ENCODE measurements at regions not wholly inside any gene's neighbourhood (a gene's known extent, or its start where the extent isn't known, plus 50 kb on each side); places are given as distances from the start of the nearest gene placed in this dataset.

GRCh38 chr13:105630431-105630830, 905.0 kb downstream of the EFNB2 start:
- Histone ChIP-seq H3K4me3 (no peak overlapping the region), H3K9me3 (no peaks in the 10 kb centered on the region), H3K4me1 (no peaks in the 10 kb centered on the region), H3K27ac (no peak overlapping the region), H3K36me3 (replicated peaks in 1 of 2; ENCODE audit: insufficient read depth in 1 of 2, low read depth in 2 of 2) (no peaks in the 10 kb centered on the region), H3K27me3 (no peaks in the 10 kb centered on the region)
- no peak for ATAC-seq
- TF ChIP-seq POLR2A (IDR thresholded peaks at IDR 0.05) (no peak), CTCF (IDR thresholded peaks at IDR 0.05) (no peak)
- 67 to 78% methylated on average over 6 of the region's 6 CpGs for WGBS, 2 donors
- no peak for DNase-seq
- intact Hi-C loops (cut with DNase I), result no loop called here

- Histone ChIP-seq H3K4me3 (no peak overlapping the region), H3K27me3 (no peaks in the 10 kb centered on the region), H3K4me1 (no peaks in the 10 kb centered on the region), H3K36me3 (replicated peaks in 1 of 2; ENCODE audit: insufficient read depth in 1 of 2, low read depth in 2 of 2) (no peaks in the 10 kb centered on the region), H3K27ac (no peak overlapping the region), H3K9me3 (no peaks in the 10 kb centered on the region)
- no peak for ATAC-seq
- 72 to 83% methylated on average over 7 of the region's 7 CpGs for WGBS, 2 donors
- intact Hi-C loops (cut with DNase I), result no loop called here
- TF ChIP-seq POLR2A (IDR thresholded peaks at IDR 0.05) (no peak), CTCF (IDR thresholded peaks at IDR 0.05) (no peak)
- DNase-seq, result no peak
Measured at GRCh38 chr13:105627270-105627669, 908.2 kb downstream of the EFNB2 start.

GRCh38 chr13:105625691-105626090, 909.8 kb downstream of the EFNB2 start:
- no peak overlapping the region for H3K27ac ChIP-seq
- intact Hi-C loops (cut with DNase I), result no loop called here
- no peaks in the 10 kb centered on the region for H3K4me1 ChIP-seq
- WGBS, 2 donors, result 43 to 46% methylated on average over 2 of the region's 2 CpGs
- H3K4me3 ChIP-seq, result no peak overlapping the region
- TF ChIP-seq POLR2A (IDR thresholded peaks at IDR 0.05) (no peak), CTCF (IDR thresholded peaks at IDR 0.05) (no peak)
- no peaks in the 10 kb centered on the region for H3K27me3 ChIP-seq
- ATAC-seq, result no peak
- DNase-seq, result no peak
- no peaks in the 10 kb centered on the region for H3K36me3 ChIP-seq (replicated peaks in 1 of 2; ENCODE audit: insufficient read depth in 1 of 2, low read depth in 2 of 2)
- no peaks in the 10 kb centered on the region for H3K9me3 ChIP-seq

GRCh38 chr13:105616333-105617075, 919.0 kb downstream of the EFNB2 start:
- 58 to 60% methylated on average over 6 of the region's 6 CpGs for WGBS, 2 donors
- no peak for DNase-seq
- Histone ChIP-seq H3K9me3 (no peaks in the 10 kb centered on the region), H3K4me1 (no peaks in the 10 kb centered on the region), H3K27ac (no peak overlapping the region), H3K4me3 (no peak overlapping the region), H3K36me3 (replicated peaks in 1 of 2; ENCODE audit: insufficient read depth in 1 of 2, low read depth in 2 of 2) (no peaks in the 10 kb centered on the region), H3K27me3 (no peaks in the 10 kb centered on the region)
- intact Hi-C loops (cut with DNase I), result no loop called here
- TF ChIP-seq POLR2A (IDR thresholded peaks at IDR 0.05), result no peak
- no peak for TF ChIP-seq CTCF (IDR thresholded peaks at IDR 0.05)
- no peak for ATAC-seq

GRCh38 chr13:105612541-105612940, 922.9 kb downstream of the EFNB2 start:
- no peak for ATAC-seq

More at GRCh38 chr13:105612541-105612940, 922.9 kb downstream of the EFNB2 start:
- no peak for DNase-seq
- no peak overlapping the region for H3K4me3 ChIP-seq
- H3K9me3 ChIP-seq, result no peaks in the 10 kb centered on the region
- intact Hi-C loops (cut with DNase I), result no loop called here
- TF ChIP-seq CTCF (IDR thresholded peaks at IDR 0.05), result no peak
- TF ChIP-seq POLR2A (IDR thresholded peaks at IDR 0.05), result no peak
- no peak overlapping the region for H3K27ac ChIP-seq
- no peaks in the 10 kb centered on the region for H3K4me1 ChIP-seq
- no peaks in the 10 kb centered on the region for H3K27me3 ChIP-seq
- 70 to 72% methylated on average over 5 of the region's 5 CpGs for WGBS, 2 donors
- H3K36me3 ChIP-seq (replicated peaks in 1 of 2; ENCODE audit: insufficient read depth in 1 of 2, low read depth in 2 of 2), result no peaks in the 10 kb centered on the region
